DMS53 treated with DMSO at 0.1 percent for 48 hours (cell line): ENCODE measurements at regions not wholly inside any gene's neighbourhood (a gene's known extent, or its start where the extent isn't known, plus 50 kb on each side); places are given as distances from the start of the nearest gene placed in this dataset.
"Not testable (repeated sequence)": the region's sequence is repeated elsewhere in the genome, so short reads cannot be mapped to it uniquely, and the experiment has no call there.

Source experiments
- DNase-seq: peaks from one replicate; lab custom pipeline; 2025; ENCODE audit not compliant: unreplicated experiment; lab: John Stamatoyannopoulos, UW

GRCh38 chr1:188003687-188004086 is 1174.9 kb downstream of the PLA2G4A start:
- DNase-seq: not testable (repeated sequence)

GRCh38 chr1:188004849-188005248 is 1176.1 kb downstream of the PLA2G4A start:
- no peak for DNase-seq

GRCh38 chr1:188006354-188006753 is 1177.6 kb downstream of the PLA2G4A start:
- DNase-seq: no peak

- DNase-seq: not testable (repeated sequence)
Measured at GRCh38 chr1:188013222-188013849, 1184.6 kb downstream of the PLA2G4A start.

- no peak for DNase-seq
Measured at GRCh38 chr1:188017921-188018320, 1189.2 kb downstream of the PLA2G4A start.

GRCh38 chr1:188022661-188023060 is 1193.9 kb downstream of the PLA2G4A start:
- DNase-seq: no peak

GRCh38 chr1:188023206-188023605 is 1194.5 kb downstream of the PLA2G4A start:
- DNase-seq: no peak

- DNase-seq: no peak
Measured at GRCh38 chr1:188027613-188028012, 1198.9 kb downstream of the PLA2G4A start.

- not testable (repeated sequence) for DNase-seq
Measured at GRCh38 chr1:188037572-188037971, 1208.8 kb downstream of the PLA2G4A start.

GRCh38 chr1:188043536-188044245 is 1214.9 kb downstream of the PLA2G4A start:
- DNase-seq: no peak

- DNase-seq: no peak
Measured at GRCh38 chr1:188050250-188050649, 1221.5 kb downstream of the PLA2G4A start.

- no peak for DNase-seq
Measured at GRCh38 chr1:188056011-188056410, 1227.3 kb downstream of the PLA2G4A start.

- no peak for DNase-seq
Measured at GRCh38 chr1:188058801-188059200, 1230.1 kb downstream of the PLA2G4A start.

GRCh38 chr1:188061881-188062280 is 1233.1 kb downstream of the PLA2G4A start:
- peak; percentile 18 for DNase-seq

- DNase-seq: no peak
Measured at GRCh38 chr1:188062456-188062855, 1233.7 kb downstream of the PLA2G4A start.

GRCh38 chr1:188065917-188066316 is 1237.2 kb downstream of the PLA2G4A start:
- DNase-seq: no peak

GRCh38 chr1:188070848-188071247 is 1242.1 kb downstream of the PLA2G4A start:
- DNase-seq: no peak

GRCh38 chr1:188089015-188089414 is 1260.3 kb downstream of the PLA2G4A start:
- no peak for DNase-seq

- no peak for DNase-seq
Measured at GRCh38 chr1:188089461-188089860, 1260.7 kb downstream of the PLA2G4A start.

- DNase-seq: no peak
Measured at GRCh38 chr1:188096521-188096920, 1267.8 kb downstream of the PLA2G4A start.

- no peak for DNase-seq
Measured at GRCh38 chr1:188117436-188117835, 1288.7 kb downstream of the PLA2G4A start.

- no peak for DNase-seq
Measured at GRCh38 chr1:188122646-188123045, 1293.9 kb downstream of the PLA2G4A start.

GRCh38 chr1:188127507-188127906 is 1298.8 kb downstream of the PLA2G4A start:
- DNase-seq: no peak
